HepG2 (cell line): ENCODE measurements at regions not wholly inside any gene's neighbourhood (a gene's known extent, or its start where the extent isn't known, plus 50 kb on each side); places are given as distances from the start of the nearest gene placed in this dataset.

Experiments
- ATAC-seq: fragments of 200-7000 bp; cut with Tn5 transposase; 3 replicates; pipeline ENCODE4 v1.9.1; 2020; ENCODE audit warnings: mild to moderate bottlenecking, moderate library complexity
- BruUV-seq: library from RNA; stranded (reverse); fragments of 400-500 nt; replicated peaks from 2 replicates; lab custom pipeline; 2021; lab: Mats Ljungman, UMichigan
- CTCF ChIA-PET: fragments of 300-600 bp; formaldehyde crosslinking; extraction: SDS; loops from one replicate; lab custom pipeline; 2021; ENCODE audit warnings: low total read pairs, inconsistent platforms, low intra/inter-chr PET ratio; lab: Yijun Ruan, JAX
- POLR2A ChIA-PET: fragments of 350-600 bp; sonication (Branson Sonifier 250); formaldehyde crosslinking; loops from one replicate; lab custom pipeline; 2020; ENCODE audit warnings: antibody characterized with exemption, inconsistent platforms; lab: Yijun Ruan, JAX
- DNase-seq: peaks from one replicate; pipeline ENCODE4 v3.0.0-alpha.2; 2015; ENCODE audit warnings: low spot score
- FAIRE-seq: peaks from 3 replicates; lab custom pipeline; 2011; peaks lifted over from hg19 to GRCh38; lab: Jason Lieb, UNC
- H2AFZ ChIP-seq: one replicate; pipeline ENCODE4 v1.6.1; 2011; ENCODE audit warnings: low read length, inconsistent platforms
- H3K27ac ChIP-seq: fragments of 300-600 bp; 3 replicates; pipeline ENCODE4 v1.8.0; 2011; ENCODE audit warnings: mixed run types, mild to moderate bottlenecking, mixed read lengths, low read length, inconsistent platforms; ENCODE audit not compliant: insufficient read depth; ENCODE audit errors: extremely low read length
- H3K27me3 ChIP-seq, 2 experiments: fragments of 200-600 bp in 1 of 2; 2 replicates in 1 of 2; 3 replicates in 1 of 2; pipeline versions ENCODE4 v1.6.0 to v1.8.0; 2011; ENCODE audit warnings: low read length in 2 of 2, mild to moderate bottlenecking in 2 of 2, moderate library complexity in 2 of 2, inconsistent platforms in 1 of 2; ENCODE audit not compliant: insufficient read depth in 2 of 2, control insufficient read depth in 1 of 2
- H3K36me3 ChIP-seq, 2 experiments: fragments of 200-600 bp in 1 of 2; replicated peaks in 1 of 2; 2 replicates in 1 of 2; 3 replicates in 1 of 2; pipeline versions ENCODE4 v1.5.1 to v1.8.0; 2011; ENCODE audit warnings: low read length in 2 of 2, inconsistent platforms in 1 of 2; ENCODE audit not compliant: insufficient read depth in 2 of 2, control insufficient read depth in 1 of 2
- H3K4me1 ChIP-seq: 2 replicates; pipeline ENCODE4 v1.5.1; 2012; ENCODE audit warnings: low read length, inconsistent platforms; ENCODE audit not compliant: insufficient read depth
- H3K4me2 ChIP-seq: 2 replicates; pipeline ENCODE4 v1.6.0; 2011; ENCODE audit warnings: low read depth, low read length, inconsistent platforms
- H3K4me3 ChIP-seq, 3 experiments: fragments of 200-600 bp in 1 of 3; sonication (generic), shearing (Covaris generic) in 1 of 3; replicated peaks in 1 of 3; 2 replicates each; pipeline ENCODE4 v1.5.1; 2011 to 2016; ENCODE audit warnings: low read length in 3 of 3, inconsistent platforms in 2 of 3, low read depth in 2 of 3, mild to moderate bottlenecking in 2 of 3, control low read depth in 1 of 3, mixed read lengths in 1 of 3; ENCODE audit not compliant: insufficient read depth in 1 of 3
- H3K79me2 ChIP-seq: one replicate; pipeline ENCODE4 v1.6.1; 2011; ENCODE audit warnings: low read length, inconsistent platforms; ENCODE audit not compliant: insufficient read depth
- H3K9ac ChIP-seq: 2 replicates; pipeline ENCODE4 v1.6.0; 2011; ENCODE audit warnings: mild to moderate bottlenecking, low read depth, low read length, inconsistent platforms; ENCODE audit not compliant: insufficient read depth
- H3K9me3 ChIP-seq: 2 replicates; pipeline ENCODE4 v1.5.1; 2012; ENCODE audit warnings: mild to moderate bottlenecking, low read length
- H4K20me1 ChIP-seq: 2 replicates; pipeline ENCODE4 v1.6.0; 2011; ENCODE audit warnings: inconsistent platforms, mild to moderate bottlenecking, low read length, moderate library complexity; ENCODE audit not compliant: insufficient read depth
- AKAP8 ChIP-seq: sonication (generic); formaldehyde crosslinking; IDR thresholded peaks from 2 replicates; pipeline ENCODE4 v1.5.1; 2020; ENCODE audit warnings: mild to moderate bottlenecking, missing genetic modification reagents
- ATF5 ChIP-seq: sonication (generic); formaldehyde crosslinking; IDR thresholded peaks from 2 replicates; pipeline ENCODE4 v1.4.0; 2020; ENCODE audit warnings: mild to moderate bottlenecking, low read depth, missing genetic modification reagents
- KLF9 ChIP-seq: IDR thresholded peaks from 2 replicates; pipeline ENCODE4 v1.6.1; 2016; ENCODE audit warnings: low read depth
- MYPOP ChIP-seq: sonication (generic); formaldehyde crosslinking; IDR thresholded peaks from 2 replicates; pipeline ENCODE4 v1.8.1; 2023; ENCODE audit warnings: mild to moderate bottlenecking, moderate library complexity, missing genetic modification reagents
- PAWR ChIP-seq: sonication (generic); formaldehyde crosslinking; IDR thresholded peaks from 2 replicates; pipeline ENCODE4 v1.4.0; 2020; ENCODE audit warnings: missing genetic modification reagents, mild to moderate bottlenecking, borderline replicate concordance
- POGZ ChIP-seq: sonication (generic); formaldehyde crosslinking; IDR thresholded peaks from 2 replicates; pipeline ENCODE4 v1.4.0; 2020; ENCODE audit warnings: mild to moderate bottlenecking, missing genetic modification reagents
- SMAD3 ChIP-seq: sonication (generic); formaldehyde crosslinking; IDR thresholded peaks from 2 replicates; pipeline ENCODE4 v1.4.0; 2020; ENCODE audit warnings: missing genetic modification reagents
- SP5 ChIP-seq: IDR thresholded peaks from 2 replicates; pipeline ENCODE4 v1.6.1; 2016; ENCODE audit warnings: low read depth, borderline replicate concordance
- ZBTB40 ChIP-seq, 2 experiments: fragments of 450-650 bp in 1 of 2; sonication (generic) in 1 of 2; formaldehyde crosslinking in 1 of 2; IDR thresholded peaks; 2 replicates each; pipeline versions ENCODE4 v1.6.1 to v1.8.0; 2016 to 2022; ENCODE audit warnings: antibody characterized with exemption in 1 of 2, mild to moderate bottlenecking in 1 of 2, missing genetic modification reagents in 1 of 2
- ZNF225 ChIP-seq: sonication (generic); formaldehyde crosslinking; IDR thresholded peaks from 2 replicates; pipeline ENCODE4 v1.4.0; 2020; ENCODE audit warnings: mild to moderate bottlenecking, missing genetic modification reagents
- ZNF577 ChIP-seq: sonication (generic); formaldehyde crosslinking; IDR thresholded peaks from 2 replicates; pipeline ENCODE4 v1.4.0; 2020; ENCODE audit warnings: mild to moderate bottlenecking, low read depth, missing genetic modification reagents, borderline replicate concordance
- ZNF644 ChIP-seq: IDR thresholded peaks from 2 replicates; pipeline ENCODE4 v1.6.1; 2016; ENCODE audit warnings: low read depth
- WGBS: methylation state at CpG from one replicate; pipeline ENCODE4 v1.1.6; 2017; ENCODE audit warnings: low lambda C conversion rate; 5-methylcytosine and 5-hydroxymethylcytosine counted together
- in situ Hi-C: cut with HindIII; loops from 2 replicates; pipeline ENCODE4 v1.10.0; 2017; ENCODE audit warnings: low pct_unique_long_range_greater_than_20kb; ENCODE audit not compliant: extremely low pct_ligation_motif_present
- intact Hi-C: fragments of 100-400 bp; cut with micrococcal nuclease; formaldehyde crosslinking; loops from one replicate; pipeline ENCODE4 v1.10.0; 2022; ENCODE audit not compliant: unreplicated experiment

GRCh38 chr3:59444294-59444671 is 394.5 kb upstream of the CFAP20DC start (continued):
- TF ChIP-seq ATF5 (CRISPR knock-in tag) (no peak), SP5 (CRISPR knock-in tag) (no peak), POGZ (no peak)

GRCh38 chr3:59443618-59444293 is 393.9 kb upstream of the CFAP20DC start:
- Histone ChIP-seq H3K27me3 (no peaks in the 10 kb centered on the region; a peak in 1 of 5 replicates), H3K36me3 (no peaks in the 10 kb centered on the region), H3K9me3 (no peaks in the 10 kb centered on the region), H3K4me2 (no peak overlapping the region), H3K9ac (no peak overlapping the region), H2AFZ (no peak overlapping the region), H3K79me2 (no peaks in the 10 kb centered on the region), H3K4me1 (no peaks in the 10 kb centered on the region), H3K4me3 (no peak overlapping the region), H4K20me1 (no peaks in the 10 kb centered on the region), H3K27ac (no peak overlapping the region)
- ChIA-PET CTCF (no interaction called here), POLR2A (no interaction called here)
- in situ Hi-C loops (no loop called here), intact Hi-C loops (no loop called here)
- 4% methylated on average over 6 of the region's 6 CpGs for WGBS
- no peak for ATAC-seq
- no peak for DNase-seq
- FAIRE-seq, result no peak
- no TSS peak for BruUV-seq
- TF ChIP-seq AKAP8 (CRISPR knock-in tag) (no peak), KLF9 (CRISPR knock-in tag) (no peak), SMAD3 (CRISPR knock-in tag) (no peak), ZNF577 (no peak), ZNF225 (no peak), ZNF644 (CRISPR knock-in tag) (no peak), MYPOP (CRISPR knock-in tag) (no peak), PAWR (CRISPR knock-in tag) (no peak), ZBTB40 (IDR thresholded peaks at IDR 0.05) (no peak), ZBTB40 (CRISPR knock-in tag; IDR thresholded peaks at IDR 0.05) (no peak)
